ENCODE measurements at regions not wholly inside any gene's neighbourhood (a gene's known extent, or its start where the extent isn't known, plus 50 kb on each side); places are given as distances from the start of the nearest gene placed in this dataset.

DNA sequence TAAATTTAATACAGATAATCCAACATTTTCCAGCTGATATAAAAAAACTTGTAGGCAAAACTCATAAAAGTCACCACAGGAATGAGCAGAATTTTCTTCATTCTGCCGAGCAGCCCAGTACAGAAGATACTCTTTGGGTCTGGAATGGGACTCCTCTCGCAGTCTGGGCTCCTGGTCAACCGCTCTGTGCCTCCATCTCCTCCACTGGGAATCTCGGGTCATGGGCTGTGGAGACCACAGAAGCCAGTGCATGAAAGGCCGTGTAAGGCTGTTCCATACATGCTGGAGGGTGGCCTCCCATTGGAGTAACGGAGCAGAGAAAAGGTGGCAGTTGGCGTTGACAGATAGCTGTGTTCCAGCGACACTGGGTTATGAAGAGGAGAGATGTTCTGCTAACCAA is 616.4 kb upstream of the MGMT start:
- Histone ChIP-seq H3K27me3 (ENCODE audit: control insufficient read depth, insufficient read depth, low read length) (no peaks in the 10 kb centered on the region), H3K9me3 (ENCODE audit: control insufficient read depth, low read length) (no peaks in the 10 kb centered on the region), H3K27ac (no peak overlapping the region), H3K79me2 (no peaks in the 10 kb centered on the region), H3K4me1 (no peaks in the 10 kb centered on the region), H3K4me2 (ENCODE audit: low read length) (no peak overlapping the region), H3K9ac (no peak overlapping the region), H3K36me3 (ENCODE audit: control insufficient read depth, insufficient read depth, low read length) (no peaks in the 10 kb centered on the region), H2AFZ (no peak overlapping the region), H3K4me3 (ENCODE audit: low read depth, low read length) (no peak overlapping the region)
- TF ChIP-seq, protein P1, sequence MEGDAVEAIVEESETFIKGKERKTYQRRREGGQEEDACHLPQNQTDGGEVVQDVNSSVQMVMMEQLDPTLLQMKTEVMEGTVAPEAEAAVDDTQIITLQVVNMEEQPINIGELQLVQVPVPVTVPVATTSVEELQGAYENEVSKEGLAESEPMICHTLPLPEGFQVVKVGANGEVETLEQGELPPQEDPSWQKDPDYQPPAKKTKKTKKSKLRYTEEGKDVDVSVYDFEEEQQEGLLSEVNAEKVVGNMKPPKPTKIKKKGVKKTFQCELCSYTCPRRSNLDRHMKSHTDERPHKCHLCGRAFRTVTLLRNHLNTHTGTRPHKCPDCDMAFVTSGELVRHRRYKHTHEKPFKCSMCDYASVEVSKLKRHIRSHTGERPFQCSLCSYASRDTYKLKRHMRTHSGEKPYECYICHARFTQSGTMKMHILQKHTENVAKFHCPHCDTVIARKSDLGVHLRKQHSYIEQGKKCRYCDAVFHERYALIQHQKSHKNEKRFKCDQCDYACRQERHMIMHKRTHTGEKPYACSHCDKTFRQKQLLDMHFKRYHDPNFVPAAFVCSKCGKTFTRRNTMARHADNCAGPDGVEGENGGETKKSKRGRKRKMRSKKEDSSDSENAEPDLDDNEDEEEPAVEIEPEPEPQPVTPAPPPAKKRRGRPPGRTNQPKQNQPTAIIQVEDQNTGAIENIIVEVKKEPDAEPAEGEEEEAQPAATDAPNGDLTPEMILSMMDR (IDR thresholded peaks at IDR 0.05), result no peak

DNA sequence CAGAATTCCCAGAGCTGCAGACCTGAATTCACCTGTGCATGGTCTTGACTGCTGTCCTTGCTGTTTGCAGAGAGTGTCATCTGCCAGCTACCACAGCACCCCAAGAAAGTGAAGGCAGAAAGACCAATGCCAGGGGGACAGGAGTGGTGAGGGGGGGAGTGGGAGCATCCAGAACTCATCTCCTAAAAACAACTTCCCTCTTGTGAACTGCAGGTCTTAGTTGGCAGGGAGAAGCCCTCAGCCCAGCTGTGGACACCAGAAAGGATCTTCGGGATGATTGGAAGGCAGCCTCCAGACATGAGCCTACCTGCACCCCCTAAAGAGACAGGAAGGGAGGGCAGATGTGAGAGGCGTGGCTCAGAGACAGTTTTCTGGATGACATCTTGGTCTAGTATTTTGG is 615.8 kb upstream of the MGMT start:
- Histone ChIP-seq H3K9ac (no peak overlapping the region), H3K27me3 (ENCODE audit: control insufficient read depth, insufficient read depth, low read length) (no peaks in the 10 kb centered on the region), H3K4me3 (ENCODE audit: low read depth, low read length) (no peak overlapping the region), H3K36me3 (ENCODE audit: control insufficient read depth, insufficient read depth, low read length) (no peaks in the 10 kb centered on the region), H3K4me1 (no peaks in the 10 kb centered on the region), H2AFZ (no peak overlapping the region), H3K9me3 (ENCODE audit: control insufficient read depth, low read length) (no peaks in the 10 kb centered on the region), H3K79me2 (no peaks in the 10 kb centered on the region), H3K4me2 (ENCODE audit: low read length) (no peak overlapping the region), H3K27ac (no peak overlapping the region)
- TF ChIP-seq, protein P1 (IDR thresholded peaks at IDR 0.05), result no peak

DNA sequence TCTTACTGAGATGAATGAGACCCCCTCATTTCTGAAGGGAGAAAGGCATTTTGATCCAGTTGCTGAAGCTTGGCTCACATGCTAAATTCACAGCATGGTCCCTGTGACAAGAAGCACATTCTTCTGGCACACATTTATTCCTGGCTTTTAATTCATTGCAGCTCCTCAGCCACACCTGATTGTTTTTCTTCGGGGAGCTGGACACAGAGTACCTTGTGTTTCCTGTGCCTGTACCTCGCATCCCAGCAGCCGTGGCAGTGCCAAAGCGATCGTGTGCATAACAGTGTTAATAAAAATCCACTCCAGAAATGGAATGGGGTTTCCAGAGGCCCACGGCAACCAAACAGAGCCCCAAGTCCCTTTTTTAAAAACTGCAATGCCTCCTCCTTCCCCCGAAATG is 615.3 kb upstream of the MGMT start:
- H3K79me2 ChIP-seq, result no peaks in the 10 kb centered on the region
- no peaks in the 10 kb centered on the region for H3K4me1 ChIP-seq
- TF ChIP-seq, protein P1 (IDR thresholded peaks at IDR 0.05), result no peak
- no peaks in the 10 kb centered on the region for H3K27me3 ChIP-seq (ENCODE audit: control insufficient read depth, insufficient read depth, low read length)
- no peak overlapping the region for H3K27ac ChIP-seq
- H3K36me3 ChIP-seq (ENCODE audit: control insufficient read depth, insufficient read depth, low read length), result no peaks in the 10 kb centered on the region
- no peak overlapping the region for H3K4me3 ChIP-seq (ENCODE audit: low read depth, low read length)
- H2AFZ ChIP-seq, result no peak overlapping the region
- no peak overlapping the region for H3K9ac ChIP-seq
- no peaks in the 10 kb centered on the region for H3K9me3 ChIP-seq (ENCODE audit: control insufficient read depth, low read length)
- H3K4me2 ChIP-seq (ENCODE audit: low read length), result no peak overlapping the region

DNA sequence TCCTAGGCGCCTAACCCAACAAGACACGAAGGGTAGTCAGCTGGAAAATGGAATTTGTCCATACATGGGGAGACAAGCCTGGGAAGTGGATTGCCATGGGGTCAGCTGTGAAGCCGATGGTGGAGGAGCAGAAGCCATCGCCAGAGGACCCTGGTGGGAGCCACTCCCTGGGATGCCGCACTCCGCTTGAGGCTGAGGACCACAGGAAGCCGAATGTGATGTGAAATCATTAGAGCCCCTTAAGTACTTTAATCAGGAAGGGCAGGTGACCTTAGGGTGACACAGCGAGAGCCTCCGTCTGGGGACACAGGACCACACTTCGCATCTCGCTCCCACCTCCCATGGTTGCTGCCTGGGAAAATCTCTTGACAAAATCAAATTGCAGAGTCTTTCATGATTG is 614.6 kb upstream of the MGMT start:
- H2AFZ ChIP-seq, result no peak overlapping the region
- no peak overlapping the region for H3K27ac ChIP-seq
- no peaks in the 10 kb centered on the region for H3K27me3 ChIP-seq (ENCODE audit: control insufficient read depth, insufficient read depth, low read length)
- no peak overlapping the region for H3K4me2 ChIP-seq (ENCODE audit: low read length)
- H3K4me1 ChIP-seq, result no peaks in the 10 kb centered on the region
- TF ChIP-seq, protein P1 (IDR thresholded peaks at IDR 0.05), result no peak
- H3K9ac ChIP-seq, result no peak overlapping the region
- H3K4me3 ChIP-seq (ENCODE audit: low read depth, low read length), result no peak overlapping the region
- H3K9me3 ChIP-seq (ENCODE audit: control insufficient read depth, low read length), result no peaks in the 10 kb centered on the region
- no peaks in the 10 kb centered on the region for H3K36me3 ChIP-seq (ENCODE audit: control insufficient read depth, insufficient read depth, low read length)
- no peaks in the 10 kb centered on the region for H3K79me2 ChIP-seq

DNA sequence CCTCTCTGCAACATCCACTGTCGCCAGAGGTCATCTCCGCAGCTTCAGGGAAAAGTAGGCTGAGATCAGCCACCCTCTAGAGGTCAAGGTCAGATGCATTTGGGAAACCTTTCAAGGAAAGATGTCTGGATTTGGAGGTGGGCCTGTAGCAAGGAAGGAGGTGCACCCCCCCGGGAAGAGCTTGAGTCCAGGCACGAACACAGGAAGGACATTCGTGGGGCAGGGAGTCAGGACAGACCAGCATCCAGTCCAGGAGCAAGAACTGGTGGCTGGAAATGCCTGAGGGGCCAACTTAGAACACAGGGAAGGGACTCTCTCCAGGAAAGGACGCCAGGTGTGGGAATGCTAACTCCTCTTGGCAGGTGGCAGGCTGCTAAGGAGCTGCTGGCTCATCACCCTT is 614.1 kb upstream of the MGMT start:
- Histone ChIP-seq H2AFZ (no peak overlapping the region), H3K4me2 (ENCODE audit: low read length) (no peak overlapping the region), H3K9ac (no peak overlapping the region), H3K4me3 (ENCODE audit: low read depth, low read length) (no peak overlapping the region), H3K79me2 (no peaks in the 10 kb centered on the region), H3K4me1 (no peaks in the 10 kb centered on the region), H3K9me3 (ENCODE audit: control insufficient read depth, low read length) (no peaks in the 10 kb centered on the region), H3K36me3 (ENCODE audit: control insufficient read depth, insufficient read depth, low read length) (no peaks in the 10 kb centered on the region), H3K27me3 (ENCODE audit: control insufficient read depth, insufficient read depth, low read length) (no peaks in the 10 kb centered on the region), H3K27ac (no peak overlapping the region)
- TF ChIP-seq, protein P1 (IDR thresholded peaks at IDR 0.05), result no peak

Data from parathyroid adenoma (tissue), 2 donors.